ENCODE measurements at regions not wholly inside any gene's neighbourhood (a gene's known extent, or its start where the extent isn't known, plus 50 kb on each side); places are given as distances from the start of the nearest gene placed in this dataset.
"Not testable (repeated sequence)": the region's sequence is repeated elsewhere in the genome, so short reads cannot be mapped to it uniquely, and the experiment has no call there.

DNA sequence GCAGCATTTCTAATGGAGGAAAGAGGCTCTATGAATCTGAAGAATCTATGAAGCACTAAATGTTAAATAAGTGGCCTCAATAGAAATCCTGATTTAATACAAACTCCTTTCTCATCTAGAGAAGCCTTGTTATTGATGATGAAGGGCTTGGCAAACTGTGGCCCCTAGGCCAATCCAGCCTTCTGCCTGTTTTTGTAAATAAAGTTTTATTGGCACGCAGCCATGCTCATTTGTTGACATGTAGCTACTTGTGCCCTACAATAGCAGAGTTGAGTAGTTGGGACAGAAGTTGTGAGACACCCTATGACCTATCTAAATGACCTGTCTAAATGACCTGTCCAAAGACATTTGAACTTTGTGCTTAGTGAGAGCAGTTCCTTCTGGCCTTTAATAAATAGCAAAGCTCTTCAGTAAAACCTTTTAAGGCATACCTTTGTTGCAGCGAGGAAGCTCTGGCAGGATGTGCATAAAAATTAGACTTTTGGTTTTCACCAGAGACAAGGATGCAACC, 484.4 kb upstream of the SPRED2 start:
- no peak for DNase-seq (ENCODE audit: low spot score)
- no peak overlapping the region for H3K27ac ChIP-seq
- TF ChIP-seq, protein P1, sequence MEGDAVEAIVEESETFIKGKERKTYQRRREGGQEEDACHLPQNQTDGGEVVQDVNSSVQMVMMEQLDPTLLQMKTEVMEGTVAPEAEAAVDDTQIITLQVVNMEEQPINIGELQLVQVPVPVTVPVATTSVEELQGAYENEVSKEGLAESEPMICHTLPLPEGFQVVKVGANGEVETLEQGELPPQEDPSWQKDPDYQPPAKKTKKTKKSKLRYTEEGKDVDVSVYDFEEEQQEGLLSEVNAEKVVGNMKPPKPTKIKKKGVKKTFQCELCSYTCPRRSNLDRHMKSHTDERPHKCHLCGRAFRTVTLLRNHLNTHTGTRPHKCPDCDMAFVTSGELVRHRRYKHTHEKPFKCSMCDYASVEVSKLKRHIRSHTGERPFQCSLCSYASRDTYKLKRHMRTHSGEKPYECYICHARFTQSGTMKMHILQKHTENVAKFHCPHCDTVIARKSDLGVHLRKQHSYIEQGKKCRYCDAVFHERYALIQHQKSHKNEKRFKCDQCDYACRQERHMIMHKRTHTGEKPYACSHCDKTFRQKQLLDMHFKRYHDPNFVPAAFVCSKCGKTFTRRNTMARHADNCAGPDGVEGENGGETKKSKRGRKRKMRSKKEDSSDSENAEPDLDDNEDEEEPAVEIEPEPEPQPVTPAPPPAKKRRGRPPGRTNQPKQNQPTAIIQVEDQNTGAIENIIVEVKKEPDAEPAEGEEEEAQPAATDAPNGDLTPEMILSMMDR (IDR thresholded peaks at IDR 0.05) = no peak
- H3K4me3 ChIP-seq = no peak overlapping the region

- H3K27ac ChIP-seq = no peak overlapping the region
- no peak overlapping the region for H3K4me3 ChIP-seq
- TF ChIP-seq, protein P1 (IDR thresholded peaks at IDR 0.05) = no peak
- no peak for DNase-seq (ENCODE audit: low spot score)
Observed at GRCh38 chr2:65916177-65916576, 483.8 kb upstream of the SPRED2 start.

DNA sequence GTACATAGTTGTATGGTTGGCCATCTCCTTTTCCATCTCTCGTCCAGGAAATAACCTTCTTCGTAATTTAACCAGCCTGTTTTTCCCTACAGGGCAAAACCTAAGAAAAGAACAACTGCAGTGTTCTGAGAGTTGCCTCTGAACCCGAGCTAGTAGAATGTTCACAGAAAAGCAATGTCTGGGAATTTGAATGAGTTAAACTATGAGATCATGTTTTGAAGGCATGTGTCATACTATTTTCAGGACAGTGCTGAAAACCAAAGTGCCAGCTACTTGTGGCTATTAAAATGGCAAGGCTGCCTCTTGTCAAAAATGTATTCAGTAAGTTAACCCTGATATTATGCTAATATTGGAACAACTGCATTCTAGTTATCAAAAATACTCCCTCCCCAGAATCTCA, 482.9 kb upstream of the SPRED2 start:
- Histone ChIP-seq H3K4me3 (no peak overlapping the region), H3K27ac (no peak overlapping the region)
- no peak for DNase-seq (ENCODE audit: low spot score)
- TF ChIP-seq, protein P1 (IDR thresholded peaks at IDR 0.05) = no peak

GRCh38 chr2:65914244-65914786, 481.9 kb upstream of the SPRED2 start:
- no peak for DNase-seq (ENCODE audit: low spot score)
- Histone ChIP-seq H3K27ac (no peak overlapping the region), H3K4me3 (no peak overlapping the region)
- TF ChIP-seq, protein P1 (IDR thresholded peaks at IDR 0.05) = no peak

DNA sequence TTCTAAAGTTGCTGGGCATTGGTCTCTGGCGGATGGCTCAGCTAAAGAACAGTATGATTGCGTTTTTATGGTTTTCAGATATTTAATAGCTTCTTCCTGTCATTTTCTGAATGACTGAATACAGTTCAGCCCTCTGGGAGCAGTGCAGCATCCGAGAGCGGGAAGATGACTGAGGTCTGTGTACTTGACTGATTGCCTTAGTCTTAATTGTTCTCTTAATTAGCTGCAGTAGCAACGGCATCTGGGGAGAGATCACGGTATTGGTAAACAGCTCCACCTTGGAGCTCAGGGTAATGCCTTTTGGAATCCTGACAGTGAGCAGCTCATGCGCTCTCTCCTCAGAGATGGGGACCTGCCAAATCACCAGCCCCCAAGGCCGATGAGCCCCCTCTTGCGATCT, 481.4 kb upstream of the SPRED2 start:
- TF ChIP-seq, protein P1 (IDR thresholded peaks at IDR 0.05) = no peak
- no peak for DNase-seq (ENCODE audit: low spot score)
- Histone ChIP-seq H3K27ac (no peak overlapping the region), H3K4me3 (no peak overlapping the region)

DNA sequence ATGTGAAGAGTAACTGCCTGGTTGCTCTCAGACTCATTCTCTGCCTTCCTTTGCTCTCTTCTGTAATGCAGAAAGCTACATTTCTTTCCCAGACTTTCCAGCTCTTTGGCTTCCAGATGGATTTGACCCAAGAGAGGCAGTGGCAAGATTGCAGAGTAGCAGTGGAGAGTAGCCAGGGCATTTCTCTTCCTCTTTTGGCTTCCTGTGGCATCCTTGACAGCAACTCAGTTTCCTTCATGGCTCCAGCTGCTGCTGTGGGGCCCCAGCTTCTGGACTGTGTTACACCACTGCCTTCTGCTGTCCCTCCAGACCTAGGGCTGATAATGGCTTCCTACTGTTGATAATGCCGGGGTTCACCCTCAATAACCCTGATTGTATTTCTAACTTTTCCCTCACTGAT, 469.4 kb upstream of the SPRED2 start:
- DNase-seq (ENCODE audit: low spot score) = no peak
- TF ChIP-seq, protein P1 (IDR thresholded peaks at IDR 0.05) = no peak
- H3K4me3 ChIP-seq = no peak overlapping the region
- H3K27ac ChIP-seq = no peak overlapping the region

DNA sequence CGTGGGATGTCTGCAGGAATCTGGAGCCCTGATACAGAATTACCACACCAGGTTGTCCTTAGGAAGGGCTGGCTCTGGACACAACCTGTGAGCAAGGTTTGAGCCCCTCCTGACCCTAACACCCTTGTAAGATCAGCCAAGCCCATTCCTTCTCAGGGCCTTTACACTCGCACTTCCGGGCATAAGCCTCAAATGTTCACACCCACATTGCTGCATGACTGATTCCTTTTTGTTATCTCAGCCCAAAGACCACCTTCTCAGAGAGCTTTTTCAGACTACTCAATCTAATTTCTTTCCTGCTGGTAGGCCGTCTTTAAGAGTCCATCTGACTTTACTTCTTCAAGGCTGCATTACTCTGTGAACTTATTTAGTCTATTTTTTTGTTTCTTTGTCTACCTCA, 464.0 kb upstream of the SPRED2 start:
- Histone ChIP-seq H3K27ac (no peak overlapping the region), H3K4me3 (no peak overlapping the region)
- DNase-seq (ENCODE audit: low spot score) = no peak
- TF ChIP-seq, protein P1 (IDR thresholded peaks at IDR 0.05) = no peak

DNA sequence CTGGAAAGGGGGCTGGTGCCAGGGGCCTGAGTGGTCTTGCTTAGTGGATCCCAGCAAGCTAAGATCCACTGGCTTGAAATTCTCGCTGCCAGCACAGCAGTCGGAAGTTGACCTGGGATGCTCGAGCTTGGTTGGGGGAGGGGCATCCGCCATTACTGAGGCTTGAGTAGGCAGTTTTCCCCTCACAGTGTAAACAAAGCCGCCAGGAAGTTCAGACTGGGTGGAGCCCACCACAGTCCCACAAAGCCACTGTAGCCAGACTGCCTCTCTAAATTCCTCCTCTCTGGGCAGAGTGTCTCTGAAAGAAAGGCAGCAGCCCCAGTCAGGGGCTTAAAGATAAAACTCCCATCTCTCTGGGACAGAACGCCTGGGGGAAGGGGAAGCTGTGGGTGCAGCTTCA, 457.7 kb upstream of the SPRED2 start:
- not testable (repeated sequence) for H3K4me3 ChIP-seq; H3K27ac ChIP-seq; DNase-seq (ENCODE audit: low spot score)

All from coronary artery (tissue), 2 donors.